ENCODE measurements at regions not wholly inside any gene's neighbourhood (a gene's known extent, or its start where the extent isn't known, plus 50 kb on each side); places are given as distances from the start of the nearest gene placed in this dataset.
"Not testable (repeated sequence)": the region's sequence is repeated elsewhere in the genome, so short reads cannot be mapped to it uniquely, and the experiment has no call there.

DNA sequence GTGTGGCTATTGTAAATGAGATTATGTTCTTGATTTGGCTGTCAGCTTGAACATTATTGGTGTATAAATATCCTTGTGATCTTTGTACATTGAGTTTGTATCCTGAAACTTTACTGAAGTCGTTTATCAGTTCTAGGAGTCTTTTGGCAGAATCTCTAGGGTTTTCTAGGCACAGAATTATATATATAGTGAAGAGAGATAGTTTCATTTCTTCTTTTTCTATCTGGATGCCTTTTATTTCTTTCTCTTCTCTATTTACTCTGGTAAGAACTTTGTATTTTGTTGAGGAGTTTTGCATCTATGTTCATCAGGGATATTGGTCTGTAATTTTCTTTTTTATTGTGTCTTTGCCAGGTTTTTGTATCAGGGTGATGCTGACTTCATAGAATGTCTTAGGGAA lies 589.2 kb upstream of the MAN1A1 start:
- DNase-seq: no peak

DNA sequence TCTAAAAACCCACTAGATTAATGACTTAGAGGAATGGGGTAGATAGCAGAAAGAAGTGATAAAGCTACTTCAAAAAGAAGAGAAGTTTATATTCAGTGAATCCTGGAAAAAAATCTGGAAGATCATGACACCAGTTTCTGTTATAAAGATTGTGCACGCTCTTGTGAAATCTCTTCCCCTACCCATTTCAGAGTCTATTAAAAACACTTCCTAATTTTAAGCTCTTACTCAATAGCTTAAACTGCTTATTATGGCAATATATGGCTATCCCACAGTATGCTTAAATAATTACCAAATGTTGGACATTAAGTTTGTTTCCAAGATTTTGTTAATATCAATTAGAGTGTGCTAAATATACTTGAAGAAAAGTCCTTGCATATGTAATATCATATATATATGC lies 585.3 kb upstream of the MAN1A1 start:
- DNase-seq: no peak

DNA sequence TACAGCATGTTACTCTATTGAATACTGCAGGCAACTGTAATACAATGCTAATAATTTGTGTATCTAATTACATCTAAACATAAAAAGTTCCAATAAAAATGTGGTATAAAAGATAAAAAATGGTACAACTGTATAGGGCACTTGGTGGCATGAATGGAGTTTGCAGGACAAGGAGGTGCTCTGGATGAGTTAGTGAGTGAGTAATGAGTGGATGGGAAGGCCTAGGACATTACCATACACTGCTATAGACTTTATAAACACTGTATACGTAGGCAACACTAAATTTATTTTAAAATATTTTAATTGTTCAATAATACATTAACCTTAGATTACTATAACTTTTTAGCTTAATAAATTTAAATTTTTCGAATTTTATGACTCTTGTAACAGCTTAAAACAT lies 579.6 kb upstream of the MAN1A1 start:
- no peak for DNase-seq

DNA sequence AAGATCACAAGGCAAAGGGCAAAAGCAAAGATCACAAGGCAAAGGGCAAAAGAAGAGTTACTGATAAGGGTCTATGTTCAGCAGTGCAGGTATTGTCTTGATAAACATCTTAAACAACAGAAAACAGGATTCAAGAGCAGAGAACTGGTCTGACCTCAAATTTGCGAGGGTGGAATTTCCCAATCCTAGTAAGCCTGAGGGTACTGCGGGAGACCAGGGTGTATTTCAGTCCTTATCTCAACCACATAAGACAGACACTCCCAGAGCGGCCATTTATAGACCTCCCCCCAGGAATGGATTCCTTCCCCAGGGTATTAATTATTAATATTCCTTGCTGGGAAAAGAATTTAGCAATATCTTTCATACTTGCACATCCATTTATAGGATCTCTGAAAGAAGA lies 575.3 kb upstream of the MAN1A1 start:
- DNase-seq: not testable (repeated sequence)

DNA sequence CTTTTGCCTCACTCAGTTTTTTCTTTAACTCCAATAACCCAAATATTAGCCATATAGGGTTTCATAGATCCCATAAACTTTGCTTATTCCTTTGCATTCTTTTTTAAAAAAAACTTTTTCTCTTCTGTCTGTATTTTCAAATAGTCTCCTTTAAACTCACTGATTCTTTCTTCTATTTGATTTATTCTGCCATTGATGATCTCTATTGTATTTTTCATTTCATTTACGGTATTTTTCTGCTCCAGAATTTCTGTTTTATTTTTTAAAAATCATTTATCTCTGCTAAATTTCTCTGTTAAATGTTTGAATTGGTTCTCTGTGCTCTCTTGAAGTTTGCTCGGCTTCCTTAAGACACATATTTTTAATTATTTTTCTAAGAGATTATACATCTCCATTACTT lies 573.3 kb upstream of the MAN1A1 start:
- DNase-seq: no peak

DNA sequence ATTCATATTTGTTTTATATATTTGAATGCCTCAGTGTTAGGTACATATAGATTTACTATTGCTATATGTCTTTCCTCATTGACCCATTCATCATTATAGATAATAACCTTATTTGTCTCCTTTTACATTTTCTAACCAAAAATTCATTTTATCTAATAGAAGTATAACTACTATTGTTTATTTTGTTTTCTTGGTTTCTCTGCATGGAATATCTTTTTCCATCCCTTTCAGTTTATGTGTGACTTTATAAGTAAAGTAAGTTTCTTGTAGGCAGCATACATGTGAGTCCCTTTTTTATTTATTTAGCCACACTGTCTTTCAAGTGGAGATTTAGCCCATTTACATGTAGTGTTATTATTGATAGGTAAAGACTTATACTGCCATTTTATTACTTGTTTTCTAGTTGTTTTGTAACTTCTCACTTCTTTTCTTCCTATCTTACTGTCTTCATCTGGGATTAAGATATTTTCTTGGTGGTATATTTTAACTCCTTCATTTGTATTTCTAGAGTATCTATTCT lies 572.0 kb upstream of the MAN1A1 start:
- DNase-seq: no peak

DNA sequence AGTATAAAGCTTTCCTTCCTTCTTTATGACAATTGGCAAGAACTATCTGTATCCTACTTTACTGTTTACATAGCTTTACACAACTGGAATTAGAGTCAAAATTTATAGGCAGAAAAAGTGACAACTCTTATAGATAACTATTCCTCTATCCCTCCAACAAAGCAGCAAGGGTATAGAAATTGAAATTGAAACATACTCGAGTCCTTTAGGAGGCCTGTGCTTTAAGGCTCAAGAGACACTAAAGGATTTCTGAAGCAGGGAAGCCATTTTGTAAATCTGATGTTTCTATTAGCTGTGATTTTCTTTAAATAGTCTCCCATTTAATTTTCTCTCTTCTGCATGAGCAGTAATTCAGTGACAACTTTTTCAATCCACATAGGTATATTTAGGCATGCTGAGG lies 567.6 kb upstream of the MAN1A1 start:
- no peak for DNase-seq

DNA sequence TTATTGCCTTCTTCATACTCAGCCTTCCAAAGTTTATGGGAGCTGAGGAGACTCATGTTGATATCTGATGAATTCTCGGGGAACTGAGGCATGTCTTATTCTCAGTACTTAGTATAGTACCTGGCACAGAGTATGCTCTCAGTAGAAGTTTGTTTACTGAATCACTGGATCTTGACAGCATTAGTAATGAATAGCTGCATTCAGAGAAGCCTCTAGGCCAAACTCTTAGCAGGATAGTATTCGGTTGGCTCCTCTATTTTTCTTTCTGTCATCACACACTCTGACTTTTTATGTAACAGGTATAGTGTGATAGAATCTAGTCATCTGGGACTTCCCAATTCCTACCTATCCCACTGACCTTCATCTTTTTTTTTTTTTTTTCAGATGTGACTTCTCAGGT lies 566.4 kb upstream of the MAN1A1 start:
- no peak for DNase-seq

DNA sequence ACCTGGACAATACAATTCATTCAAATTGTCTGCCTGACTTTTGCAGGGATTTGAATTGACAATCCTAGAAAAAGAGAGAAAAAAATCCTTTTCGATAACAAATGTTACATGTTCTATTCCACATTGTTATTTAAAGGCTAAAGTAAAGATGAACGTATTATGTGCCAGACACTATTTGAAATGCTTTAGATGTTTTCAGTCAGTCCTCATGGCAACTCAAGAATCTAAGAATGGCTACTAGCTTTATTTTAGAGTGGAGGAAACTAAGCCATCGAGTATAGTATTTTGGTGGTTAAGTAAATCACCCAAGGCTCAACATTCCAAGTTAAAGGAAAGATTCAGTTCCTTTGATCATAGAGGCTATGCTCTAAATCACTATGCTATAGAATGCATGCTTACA lies 558.6 kb upstream of the MAN1A1 start:
- no peak for DNase-seq

DNA sequence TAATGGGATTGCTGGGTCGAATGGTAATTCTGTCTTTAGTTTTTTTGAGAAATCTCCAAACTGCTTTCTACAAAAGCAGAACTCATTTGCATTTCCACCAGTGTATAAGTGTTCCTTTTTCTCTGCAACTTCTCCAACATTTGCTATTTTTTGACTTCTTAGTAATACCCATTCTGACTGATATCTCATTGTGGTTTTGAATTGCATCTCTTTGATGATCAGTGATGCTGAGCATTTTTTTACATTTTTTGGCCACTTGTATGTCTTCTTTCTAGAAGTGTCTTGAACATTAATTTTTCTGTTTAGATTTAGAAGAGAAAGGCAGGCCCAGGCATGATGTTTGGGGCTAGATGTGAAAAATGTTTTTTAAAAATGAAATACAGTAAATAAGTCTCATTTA lies 553.1 kb upstream of the MAN1A1 start:
- no peak for DNase-seq

DNA sequence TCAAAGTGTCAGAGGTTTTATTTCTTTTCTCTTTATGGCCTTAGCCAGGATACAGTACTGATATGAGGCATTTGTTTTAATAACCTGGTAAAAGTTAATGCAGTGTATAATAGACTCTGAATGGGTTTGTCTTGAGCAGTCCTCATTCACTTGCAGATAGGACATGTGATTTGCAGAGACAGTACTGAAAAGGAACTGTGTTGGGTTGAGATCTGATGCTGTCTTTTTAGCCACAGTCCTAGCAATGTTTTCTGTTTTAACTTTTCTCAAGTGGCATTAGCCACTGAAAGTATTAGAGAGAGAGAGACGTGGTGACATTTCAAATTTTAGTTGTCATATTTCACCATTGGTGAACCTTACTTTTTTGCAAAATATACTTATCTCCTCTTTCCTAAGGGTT lies 547.2 kb upstream of the MAN1A1 start:
- DNase-seq: no peak

DNA sequence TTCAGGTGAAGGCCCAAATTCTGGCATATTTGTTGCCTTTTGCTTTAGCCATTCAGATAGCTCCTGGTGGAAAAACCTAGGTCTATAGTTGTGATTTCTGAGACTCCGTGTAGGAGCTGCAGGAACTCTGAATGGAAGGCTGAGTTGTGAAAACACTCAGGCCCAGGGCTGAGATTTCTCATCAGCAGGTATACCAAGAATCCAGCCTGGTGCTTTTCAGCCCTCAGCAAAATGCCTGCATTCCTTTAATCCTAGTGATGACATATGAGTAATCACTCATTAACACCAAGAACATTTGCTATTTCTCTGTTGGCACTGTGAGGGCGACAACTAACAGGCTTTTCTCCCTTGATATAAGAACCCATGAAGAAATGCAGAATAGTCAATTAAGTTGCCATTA lies 546.1 kb upstream of the MAN1A1 start:
- DNase-seq: no peak

DNA sequence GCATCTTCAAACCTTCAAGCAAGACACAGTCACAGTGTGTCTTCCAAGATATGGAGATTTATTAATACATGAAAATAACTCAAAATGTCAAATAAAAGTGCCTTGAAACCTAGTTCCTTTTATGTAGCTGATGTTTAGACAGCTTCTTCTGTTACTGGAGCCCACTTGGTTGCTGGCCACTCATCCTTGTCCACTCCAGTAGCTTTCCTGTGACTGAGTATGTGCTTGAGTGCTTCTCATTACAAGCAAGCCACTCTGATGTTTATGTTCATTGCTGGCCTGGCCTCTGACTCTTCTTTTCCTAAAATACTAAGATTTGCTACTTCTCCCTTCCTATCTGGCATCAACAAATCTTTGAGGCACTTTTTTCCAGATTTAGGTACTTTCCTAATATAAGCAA lies 545.2 kb upstream of the MAN1A1 start:
- DNase-seq: no peak

DNA sequence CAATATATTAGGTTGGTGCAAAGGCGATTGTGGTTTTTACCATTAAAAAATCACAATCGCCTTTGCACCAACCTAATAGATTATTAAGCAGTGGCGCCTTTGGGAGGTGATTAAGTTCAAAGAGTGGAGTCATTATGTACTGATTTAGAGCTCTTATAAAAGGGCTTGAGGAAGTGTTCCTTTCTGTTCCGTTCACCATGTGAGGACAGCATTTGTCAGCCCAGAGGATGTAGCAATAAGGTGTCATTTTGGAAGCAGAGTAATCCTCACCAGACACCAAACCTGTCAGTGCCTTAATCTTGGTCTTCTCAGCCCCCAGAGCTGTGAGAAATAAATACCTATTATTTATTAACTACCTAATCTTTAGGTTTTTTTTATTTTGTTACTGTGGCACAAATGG lies 542.1 kb upstream of the MAN1A1 start:
- DNase-seq: no peak

DNA sequence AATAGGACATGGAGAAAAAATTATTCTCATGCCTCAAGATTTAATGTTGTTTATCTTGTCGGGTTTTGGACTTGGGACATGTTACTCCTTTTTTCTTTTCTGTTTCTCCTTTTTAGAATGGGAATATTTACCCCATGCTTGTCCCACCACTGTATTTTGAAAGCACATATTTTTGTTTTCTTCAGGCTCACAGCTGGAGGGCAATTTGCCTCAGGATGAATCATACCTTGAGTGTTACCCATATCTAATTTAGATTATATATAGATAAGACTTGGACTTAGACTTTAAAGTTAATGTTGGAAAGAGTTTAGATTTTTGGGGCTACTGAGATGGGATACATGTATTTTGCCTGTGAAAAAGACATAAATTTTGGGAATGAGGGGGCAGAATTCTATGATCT lies 541.6 kb upstream of the MAN1A1 start:
- no peak for DNase-seq

DNA sequence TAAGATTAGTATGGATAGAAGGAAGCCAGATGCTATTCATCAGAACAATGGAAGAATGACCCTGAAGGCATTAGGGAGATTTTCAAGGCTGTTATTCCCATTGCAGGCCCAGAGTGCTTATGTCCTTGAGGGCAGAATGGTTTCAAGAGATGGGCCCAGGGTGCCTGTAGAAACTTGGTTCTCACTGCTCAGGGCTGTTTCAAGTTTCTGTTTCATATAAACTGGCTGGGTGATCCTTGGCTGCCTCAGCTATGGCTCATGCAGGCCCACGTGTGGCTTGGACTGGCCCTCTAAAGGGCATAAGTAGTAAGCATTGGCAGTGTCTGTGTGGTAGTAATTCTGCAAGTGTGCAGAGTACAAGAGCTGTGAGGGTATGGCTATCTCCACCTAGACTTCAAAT lies 540.9 kb upstream of the MAN1A1 start:
- DNase-seq: no peak

DNA sequence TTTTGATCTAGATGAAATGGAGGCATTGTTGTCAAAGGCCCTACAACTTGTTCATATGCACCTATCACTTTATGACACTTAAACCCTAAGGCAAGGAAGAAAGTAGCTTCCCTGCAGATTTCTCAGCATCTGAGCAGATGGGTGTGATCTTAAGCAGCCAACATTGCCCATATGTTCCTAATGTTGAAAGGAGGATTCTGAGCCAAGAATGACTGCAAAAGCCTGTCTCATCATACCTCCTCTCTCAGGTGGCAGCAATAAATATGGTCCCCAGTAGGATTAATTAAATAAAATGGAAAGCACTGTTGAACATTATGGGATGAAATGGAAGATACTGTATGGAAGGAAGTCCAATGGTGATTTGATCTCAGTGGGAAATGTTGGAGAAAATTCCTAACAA lies 538.1 kb upstream of the MAN1A1 start:
- no peak for DNase-seq

DNA sequence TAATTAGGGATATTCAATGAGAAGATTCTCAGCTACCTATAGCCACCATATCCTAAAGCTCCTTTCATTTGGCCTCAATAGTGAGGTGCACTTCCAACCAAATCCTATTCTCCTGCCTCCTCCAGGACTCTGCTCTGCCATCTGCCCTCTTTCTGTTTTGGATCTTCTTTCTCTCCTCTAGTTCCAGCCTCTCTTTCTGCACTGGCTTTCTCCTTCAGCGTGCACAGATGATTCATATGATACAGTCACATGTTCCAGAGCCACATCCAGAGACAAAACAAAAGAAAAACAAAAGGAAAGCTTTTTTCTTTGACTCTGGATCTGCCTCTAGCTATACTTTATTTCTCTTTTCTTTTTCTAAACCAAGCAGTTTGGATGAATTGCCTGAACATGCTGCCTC lies 531.9 kb upstream of the MAN1A1 start:
- no peak for DNase-seq

DNA sequence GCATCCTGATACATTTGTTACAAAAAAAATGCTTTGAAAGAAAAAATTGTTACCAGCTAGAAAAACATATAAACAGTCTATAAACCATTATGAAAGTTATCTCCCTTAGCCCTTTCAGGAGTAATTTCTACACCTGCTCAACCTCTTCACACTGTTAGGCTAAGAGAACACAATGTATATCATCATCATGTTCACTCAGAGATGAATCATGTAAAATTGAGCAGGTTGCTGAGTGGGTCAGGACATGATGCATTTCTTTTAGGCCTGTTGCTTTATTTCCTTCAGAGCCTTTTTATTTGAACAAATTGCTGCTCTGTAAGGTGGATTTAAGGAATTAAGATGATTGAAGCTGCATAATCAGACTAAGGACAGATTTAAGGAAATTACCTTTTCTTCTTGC lies 531.3 kb upstream of the MAN1A1 start:
- no peak for DNase-seq

DNA sequence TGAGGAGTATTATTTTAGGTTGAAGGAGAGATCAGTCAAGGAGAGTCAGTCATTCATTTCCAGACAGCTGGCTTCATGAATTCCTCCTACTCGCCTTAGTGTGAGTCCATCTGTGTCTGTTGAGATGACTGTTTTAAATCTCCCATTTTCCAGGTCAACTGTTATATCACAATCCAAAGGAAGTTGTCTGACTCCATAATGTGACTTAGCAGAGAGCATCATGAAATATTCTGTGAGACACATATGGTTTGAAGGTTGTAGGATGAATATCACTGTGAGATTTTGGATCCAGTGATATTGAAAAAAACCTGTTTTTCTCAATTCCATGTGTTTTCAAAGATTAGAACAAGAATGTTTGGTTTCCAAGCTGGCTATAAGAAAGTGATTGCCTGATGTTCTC lies 530.2 kb upstream of the MAN1A1 start:
- DNase-seq: no peak

DNA sequence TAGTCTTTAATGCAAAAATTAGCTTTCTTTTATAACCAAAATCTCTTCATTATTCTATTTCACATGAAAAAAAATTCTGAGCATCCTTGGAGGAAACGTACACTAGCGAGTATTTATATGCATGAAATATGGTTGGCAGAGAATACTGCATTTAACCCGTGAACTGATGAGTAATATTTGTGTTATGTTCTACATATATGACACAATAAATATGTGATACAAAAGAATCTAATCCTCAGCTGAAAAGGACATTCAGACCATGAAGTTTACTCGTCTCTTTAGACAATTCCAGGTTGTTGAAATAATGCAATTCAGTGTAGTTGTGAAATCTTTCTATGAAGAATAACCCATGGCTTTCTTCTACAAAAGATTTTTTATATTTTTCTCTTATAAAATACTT lies 524.8 kb upstream of the MAN1A1 start:
- no peak for DNase-seq

DNA sequence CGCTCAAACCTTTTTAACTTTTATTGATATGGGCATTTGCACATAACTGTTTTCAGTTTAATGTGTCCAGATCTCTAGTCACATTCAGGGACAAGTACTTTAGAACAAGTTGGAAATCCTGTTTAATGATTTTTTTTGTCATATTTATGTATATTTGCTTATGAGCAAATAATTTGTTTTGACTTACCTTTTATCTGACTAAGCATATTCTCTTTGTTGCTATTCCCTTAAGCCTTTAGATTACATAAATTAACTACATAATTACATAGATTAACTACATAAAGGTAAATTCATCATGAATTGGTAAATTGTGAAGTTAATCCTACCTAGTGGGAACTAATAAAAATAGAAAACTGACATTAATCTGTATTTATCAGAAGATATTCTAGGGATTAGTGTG lies 523.5 kb upstream of the MAN1A1 start:
- no peak for DNase-seq

DNA sequence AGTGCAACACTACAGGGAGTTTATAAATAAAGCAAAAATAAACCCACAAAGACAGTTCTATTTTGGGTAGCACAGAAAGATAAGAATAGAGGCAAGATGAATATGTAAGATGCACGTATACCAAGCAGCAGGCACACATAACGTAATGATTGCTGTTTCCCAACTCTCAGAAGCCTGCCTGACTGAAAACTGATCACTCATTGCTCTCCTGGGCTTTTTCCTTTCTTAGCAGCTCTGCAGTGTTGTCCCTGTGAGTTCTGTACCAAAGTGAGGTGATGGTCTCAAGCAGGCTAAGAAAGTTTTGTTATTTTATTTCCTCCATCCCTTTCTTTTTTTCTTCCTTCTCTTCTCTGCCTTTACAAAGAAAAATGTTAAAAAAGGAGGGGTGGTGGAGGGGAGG lies 522.0 kb upstream of the MAN1A1 start:
- DNase-seq: no peak

DNA sequence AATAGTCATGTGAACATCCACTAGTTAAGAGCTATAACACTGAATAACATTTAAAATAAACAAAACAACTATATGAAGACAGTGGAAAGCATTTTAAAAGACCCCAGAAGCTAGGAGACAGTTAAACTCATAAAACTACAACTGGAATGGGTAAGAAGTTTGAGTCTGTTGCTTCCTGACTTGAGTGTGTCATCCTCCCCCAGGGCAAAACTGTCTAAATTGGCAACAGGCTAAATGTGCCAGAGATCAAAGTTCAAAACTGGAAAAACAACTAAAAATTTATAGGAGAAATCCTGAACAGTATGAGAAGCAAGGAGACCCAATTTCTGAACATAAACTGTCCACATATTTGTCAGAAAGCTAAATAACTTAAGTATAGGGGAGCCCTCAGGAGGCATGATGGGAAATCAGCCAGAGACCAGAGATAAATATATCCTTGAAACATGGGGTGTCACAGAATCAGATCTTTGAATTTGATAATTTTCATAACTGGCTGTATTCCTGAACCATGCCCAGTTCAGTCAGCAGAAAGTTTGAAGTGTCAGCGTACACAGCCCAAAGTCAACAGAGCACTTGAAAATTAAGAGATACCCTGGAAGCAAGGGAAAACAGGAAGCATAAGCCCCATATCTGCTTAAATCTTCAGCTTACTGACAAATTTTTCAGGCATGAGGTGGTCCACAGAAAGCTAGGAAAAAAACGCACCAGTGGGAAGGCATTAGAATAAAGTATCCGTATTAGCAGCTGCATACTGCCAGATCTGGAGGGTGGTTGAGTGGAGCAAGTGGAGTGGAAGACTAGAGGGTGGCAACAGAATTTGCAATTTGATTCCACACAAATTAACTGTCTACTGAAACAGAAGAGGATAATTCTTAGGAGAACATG lies 516.1 kb upstream of the MAN1A1 start:
- DNase-seq: no peak

DNA sequence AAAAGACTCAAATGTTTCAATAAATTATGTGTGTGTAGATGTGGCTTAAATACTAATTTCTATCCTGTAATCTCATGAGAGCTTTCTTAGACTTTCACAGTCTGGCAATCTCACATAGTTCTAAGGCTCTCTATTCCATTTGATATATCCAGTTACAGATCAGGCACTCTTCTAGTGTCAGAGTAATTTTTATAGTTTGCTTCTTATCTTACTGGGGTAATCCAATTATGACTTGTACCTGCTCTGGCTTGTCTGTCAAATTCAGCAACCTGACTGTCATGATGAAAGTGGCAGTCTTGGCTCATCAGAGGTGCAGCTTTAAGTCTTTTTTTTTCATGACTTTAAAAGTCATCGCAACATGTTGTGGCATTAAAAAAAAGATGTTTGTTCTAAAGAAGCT lies 513.2 kb upstream of the MAN1A1 start:
- no peak for DNase-seq

All from activated CD4-positive, CD25-positive, alpha-beta regulatory T cell (primary cell).